Bronchial epithelial cell (primary cell): ENCODE measurements at regions not wholly inside any gene's neighbourhood (a gene's known extent, or its start where the extent isn't known, plus 50 kb on each side); places are given as distances from the start of the nearest gene placed in this dataset.

Source experiments
- DNase-seq: peaks from one replicate; pipeline ENCODE4 v3.0.0-alpha.2; 2010; ENCODE audit warnings: low read depth
- FAIRE-seq: peaks from 2 replicates; lab custom pipeline; 2011; peaks lifted over from hg19 to GRCh38; lab: Jason Lieb, UNC
- H3K27me3 ChIP-seq: 2 replicates; pipeline ENCODE4 v1.5.1; 2011; ENCODE audit warnings: low read length; ENCODE audit not compliant: control insufficient read depth, insufficient read depth
- H3K36me3 ChIP-seq: 2 replicates; pipeline ENCODE4 v1.5.1; 2011; ENCODE audit warnings: low read length; ENCODE audit not compliant: control insufficient read depth, insufficient read depth
- H3K4me3 ChIP-seq: 2 replicates; pipeline ENCODE4 v1.5.1; 2011; ENCODE audit warnings: mild to moderate bottlenecking, low read depth, low read length, control low read depth
- TF ChIP-seq, protein P1 (sequence below): IDR thresholded peaks from 2 replicates; pipeline ENCODE4 v1.5.1; 2011; ENCODE audit warnings: mild to moderate bottlenecking, moderate library complexity, low read length, control low read depth, inconsistent platforms; ENCODE audit not compliant: insufficient read depth, severe bottlenecking

DNA sequence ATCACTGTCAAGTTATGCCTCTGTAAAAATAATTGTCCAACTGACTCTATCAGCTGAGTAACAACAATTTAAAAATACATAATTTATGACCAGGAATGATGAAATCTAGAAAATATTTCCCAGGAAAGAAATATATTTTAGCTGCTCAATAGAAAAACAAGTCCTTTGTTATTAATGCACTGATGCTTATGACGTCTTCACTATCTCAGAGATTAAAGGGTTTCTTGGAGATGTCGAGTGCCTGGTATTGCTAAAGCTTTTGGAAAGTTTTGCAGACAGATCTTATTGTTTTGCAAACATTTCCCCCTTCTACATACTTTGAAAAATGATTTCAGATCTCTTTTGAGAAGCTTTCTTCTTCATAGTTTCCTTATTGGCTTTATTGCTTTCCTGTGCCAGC lies 154.6 kb upstream of the RPS6KA3 start:
- DNase-seq (no peak), FAIRE-seq (no peak)
- no peak overlapping the region for H3K4me3 ChIP-seq
- no peaks in the 10 kb centered on the region for H3K27me3 ChIP-seq
- H3K36me3 ChIP-seq = no peaks in the 10 kb centered on the region
- TF ChIP-seq, protein P1, sequence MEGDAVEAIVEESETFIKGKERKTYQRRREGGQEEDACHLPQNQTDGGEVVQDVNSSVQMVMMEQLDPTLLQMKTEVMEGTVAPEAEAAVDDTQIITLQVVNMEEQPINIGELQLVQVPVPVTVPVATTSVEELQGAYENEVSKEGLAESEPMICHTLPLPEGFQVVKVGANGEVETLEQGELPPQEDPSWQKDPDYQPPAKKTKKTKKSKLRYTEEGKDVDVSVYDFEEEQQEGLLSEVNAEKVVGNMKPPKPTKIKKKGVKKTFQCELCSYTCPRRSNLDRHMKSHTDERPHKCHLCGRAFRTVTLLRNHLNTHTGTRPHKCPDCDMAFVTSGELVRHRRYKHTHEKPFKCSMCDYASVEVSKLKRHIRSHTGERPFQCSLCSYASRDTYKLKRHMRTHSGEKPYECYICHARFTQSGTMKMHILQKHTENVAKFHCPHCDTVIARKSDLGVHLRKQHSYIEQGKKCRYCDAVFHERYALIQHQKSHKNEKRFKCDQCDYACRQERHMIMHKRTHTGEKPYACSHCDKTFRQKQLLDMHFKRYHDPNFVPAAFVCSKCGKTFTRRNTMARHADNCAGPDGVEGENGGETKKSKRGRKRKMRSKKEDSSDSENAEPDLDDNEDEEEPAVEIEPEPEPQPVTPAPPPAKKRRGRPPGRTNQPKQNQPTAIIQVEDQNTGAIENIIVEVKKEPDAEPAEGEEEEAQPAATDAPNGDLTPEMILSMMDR = no peak

DNA sequence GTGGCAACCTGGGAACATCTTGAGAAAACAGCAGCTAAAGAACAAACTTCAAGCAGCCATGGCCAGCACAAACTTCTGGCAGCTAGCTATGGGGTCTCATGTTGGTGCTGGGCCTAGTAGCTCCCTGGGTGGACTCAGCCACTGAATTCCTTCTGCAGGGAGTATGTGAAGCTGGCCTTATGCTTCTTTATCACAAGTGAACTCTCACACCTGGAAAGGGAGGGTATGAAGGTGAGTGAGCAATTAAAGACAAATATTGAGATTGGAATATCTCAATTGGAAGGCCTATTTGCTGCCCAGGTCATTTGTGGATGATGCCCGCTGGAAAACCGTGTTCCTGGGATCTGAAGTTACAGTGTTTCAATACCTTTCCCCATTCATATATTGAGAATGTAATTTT lies 153.3 kb upstream of the RPS6KA3 start:
- no peak for DNase-seq
- no peak overlapping the region for H3K4me3 ChIP-seq
- no peaks in the 10 kb centered on the region for H3K27me3 ChIP-seq
- FAIRE-seq = no peak
- H3K36me3 ChIP-seq = no peaks in the 10 kb centered on the region
- TF ChIP-seq, protein P1 = no peak

DNA sequence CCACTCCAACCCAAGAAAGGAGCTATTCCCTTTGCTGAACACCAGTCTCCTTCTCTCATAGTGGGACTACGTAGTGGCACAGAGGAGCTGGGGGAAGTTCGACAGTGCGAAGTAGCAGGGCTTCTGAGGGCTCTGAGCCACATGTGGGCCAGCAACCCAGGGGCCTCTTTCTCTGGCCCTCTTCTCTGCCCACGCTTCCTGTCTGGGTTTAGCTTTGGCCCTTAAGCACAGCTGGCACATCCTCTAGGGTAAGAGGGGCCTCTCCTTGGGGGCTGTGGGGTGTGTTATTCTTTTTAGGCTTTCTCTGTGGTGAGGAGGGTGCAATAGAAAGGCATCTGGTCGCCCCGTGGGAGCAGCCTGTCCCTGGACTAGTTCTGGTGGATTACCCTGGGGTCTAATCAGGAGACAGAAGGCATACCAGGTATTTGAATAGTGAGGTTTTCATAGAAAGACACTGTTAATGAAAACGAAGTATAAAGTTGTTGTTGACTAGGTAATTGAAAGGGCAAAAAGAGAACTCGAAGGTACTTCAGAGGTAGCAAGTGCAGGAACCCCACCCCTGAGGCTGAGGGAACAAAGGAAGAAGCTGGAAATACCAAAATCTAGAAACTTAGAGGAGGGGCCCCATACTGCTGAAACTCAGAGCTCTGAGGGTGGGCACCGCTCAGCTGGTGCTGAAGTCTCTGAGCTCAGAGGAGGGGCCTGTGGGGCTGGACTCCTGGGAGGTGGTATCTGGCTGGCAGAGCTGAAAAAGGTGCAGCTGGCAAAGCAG lies 151.9 kb upstream of the RPS6KA3 start:
- TF ChIP-seq, protein P1 = no peak
- Histone ChIP-seq H3K36me3 (no peaks in the 10 kb centered on the region), H3K4me3 (no peak overlapping the region), H3K27me3 (no peaks in the 10 kb centered on the region)
- FAIRE-seq = no peak
- no peak for DNase-seq

DNA sequence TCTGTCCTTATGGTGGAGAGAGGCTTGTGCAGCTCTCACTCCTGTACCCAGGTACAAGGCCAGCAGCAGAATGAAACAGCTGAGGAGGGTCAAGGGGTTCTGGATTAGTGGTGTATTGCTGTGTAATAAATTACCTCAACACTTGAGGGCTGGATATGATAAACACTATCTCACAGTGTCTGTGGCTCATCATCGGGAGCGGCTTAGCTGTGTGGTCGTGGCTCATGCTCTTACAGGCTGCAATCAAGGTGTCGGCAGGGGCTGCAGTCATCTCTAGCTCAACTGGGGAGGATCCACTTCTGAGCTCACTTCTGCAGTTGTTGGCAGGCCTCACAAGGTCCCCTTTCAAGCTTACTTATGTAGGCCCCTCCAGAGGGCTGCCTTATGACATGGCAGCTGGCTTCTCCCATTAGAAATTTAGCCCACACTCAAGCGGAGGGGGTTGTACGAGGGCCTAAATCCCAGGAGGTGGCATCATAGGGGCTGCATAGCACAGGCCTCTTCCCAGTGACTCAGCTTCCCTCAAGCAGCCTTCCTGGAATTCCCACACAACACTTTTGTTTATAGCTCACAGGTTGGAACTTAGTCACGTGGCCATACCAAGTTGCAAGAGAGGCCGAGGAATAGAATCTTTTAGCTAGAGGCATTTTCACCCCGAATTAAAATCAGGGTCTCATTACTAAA lies 148.2 kb upstream of the RPS6KA3 start:
- no peaks in the 10 kb centered on the region for H3K36me3 ChIP-seq
- TF ChIP-seq, protein P1 = no peak
- FAIRE-seq (no peak), DNase-seq (no peak)
- H3K4me3 ChIP-seq = no peak overlapping the region
- no peaks in the 10 kb centered on the region for H3K27me3 ChIP-seq

DNA sequence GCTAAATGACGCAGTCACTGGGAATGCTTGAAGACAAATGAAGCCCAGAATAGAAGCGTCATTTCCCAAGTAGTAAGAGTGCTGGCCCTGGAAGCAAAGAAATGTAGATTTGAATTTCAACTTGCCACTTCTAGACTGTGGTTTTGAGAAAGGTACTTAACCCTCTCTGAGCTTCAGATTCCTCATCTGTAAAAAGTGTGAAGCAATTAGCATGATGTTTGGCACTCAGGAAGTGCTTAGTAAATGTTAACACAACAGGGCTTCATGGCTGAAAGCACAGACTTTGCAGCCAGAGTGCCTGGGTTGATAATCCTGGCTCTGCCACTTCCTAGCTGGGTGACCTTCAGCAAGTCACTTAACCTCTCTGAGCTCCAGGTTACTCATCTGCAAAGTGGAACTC lies 147.4 kb upstream of the RPS6KA3 start:
- FAIRE-seq (no peak), DNase-seq (no peak)
- H3K27me3 ChIP-seq = no peaks in the 10 kb centered on the region
- TF ChIP-seq, protein P1 = no peak
- H3K4me3 ChIP-seq = no peak overlapping the region
- no peaks in the 10 kb centered on the region for H3K36me3 ChIP-seq
